ENCODE measurements at regions not wholly inside any gene's neighbourhood (a gene's known extent, or its start where the extent isn't known, plus 50 kb on each side); places are given as distances from the start of the nearest gene placed in this dataset.
A peak's percentile ranks its signal among the peaks of the same experiment; 100 is the strongest.
"Not testable (repeated sequence)": the region's sequence is repeated elsewhere in the genome, so short reads cannot be mapped to it uniquely, and the experiment has no call there.

DNA sequence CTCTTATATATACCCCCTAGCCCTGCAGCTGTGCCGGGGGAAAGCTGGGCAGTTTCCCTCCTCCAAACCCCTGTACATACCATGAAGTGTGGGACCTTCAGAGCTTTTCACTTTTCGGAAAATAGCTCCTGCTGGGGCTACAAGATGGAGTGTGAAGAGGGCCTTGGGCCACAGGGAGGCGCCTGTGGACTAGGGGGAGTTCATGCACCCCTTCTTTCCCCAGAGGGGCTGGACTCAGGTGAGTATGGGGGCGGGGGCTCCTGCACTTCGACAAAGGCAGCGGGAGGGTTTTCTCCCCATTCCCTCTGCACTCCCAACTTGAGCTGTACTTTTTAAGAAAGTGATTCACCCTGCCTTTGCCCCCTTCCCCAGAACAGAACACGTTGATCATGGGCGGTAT, 122.5 kb downstream of the SEPTIN14 start:
- H3K4me1 ChIP-seq (ENCODE audit: insufficient read depth); H3K4me2 ChIP-seq; H3K9me2 ChIP-seq (ENCODE audit: insufficient read depth); H3K4me1 Mint-ChIP-seq; H3K27me3 ChIP-seq (ENCODE audit: insufficient read depth); H2AFZ ChIP-seq; H3K27me3 Mint-ChIP-seq (ENCODE audit: insufficient read depth, low read depth, poor library complexity); H3K27ac Mint-ChIP-seq; H3K4me3 Mint-ChIP-seq; H3K27ac ChIP-seq (ENCODE audit: low read depth); DNase-seq (ENCODE audit: low spot score); H3K4me3 ChIP-seq; H3K9me3 Mint-ChIP-seq; H3K79me2 ChIP-seq (replicated peaks; ENCODE audit: insufficient read depth); ATAC-seq; H4K20me1 ChIP-seq (replicated peaks; ENCODE audit: insufficient read depth); H3F3A ChIP-seq (replicated peaks; ENCODE audit: low read depth); H3K36me3 ChIP-seq (ENCODE audit: insufficient read depth); H3K36me3 Mint-ChIP-seq (ENCODE audit: low read depth): not testable (repeated sequence)
- TF ChIP-seq, protein P1, sequence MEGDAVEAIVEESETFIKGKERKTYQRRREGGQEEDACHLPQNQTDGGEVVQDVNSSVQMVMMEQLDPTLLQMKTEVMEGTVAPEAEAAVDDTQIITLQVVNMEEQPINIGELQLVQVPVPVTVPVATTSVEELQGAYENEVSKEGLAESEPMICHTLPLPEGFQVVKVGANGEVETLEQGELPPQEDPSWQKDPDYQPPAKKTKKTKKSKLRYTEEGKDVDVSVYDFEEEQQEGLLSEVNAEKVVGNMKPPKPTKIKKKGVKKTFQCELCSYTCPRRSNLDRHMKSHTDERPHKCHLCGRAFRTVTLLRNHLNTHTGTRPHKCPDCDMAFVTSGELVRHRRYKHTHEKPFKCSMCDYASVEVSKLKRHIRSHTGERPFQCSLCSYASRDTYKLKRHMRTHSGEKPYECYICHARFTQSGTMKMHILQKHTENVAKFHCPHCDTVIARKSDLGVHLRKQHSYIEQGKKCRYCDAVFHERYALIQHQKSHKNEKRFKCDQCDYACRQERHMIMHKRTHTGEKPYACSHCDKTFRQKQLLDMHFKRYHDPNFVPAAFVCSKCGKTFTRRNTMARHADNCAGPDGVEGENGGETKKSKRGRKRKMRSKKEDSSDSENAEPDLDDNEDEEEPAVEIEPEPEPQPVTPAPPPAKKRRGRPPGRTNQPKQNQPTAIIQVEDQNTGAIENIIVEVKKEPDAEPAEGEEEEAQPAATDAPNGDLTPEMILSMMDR (conservative IDR thresholded peaks at IDR 0.05; ENCODE audit: low read depth in 2 of 2): peak; percentile 21 to 46

DNA sequence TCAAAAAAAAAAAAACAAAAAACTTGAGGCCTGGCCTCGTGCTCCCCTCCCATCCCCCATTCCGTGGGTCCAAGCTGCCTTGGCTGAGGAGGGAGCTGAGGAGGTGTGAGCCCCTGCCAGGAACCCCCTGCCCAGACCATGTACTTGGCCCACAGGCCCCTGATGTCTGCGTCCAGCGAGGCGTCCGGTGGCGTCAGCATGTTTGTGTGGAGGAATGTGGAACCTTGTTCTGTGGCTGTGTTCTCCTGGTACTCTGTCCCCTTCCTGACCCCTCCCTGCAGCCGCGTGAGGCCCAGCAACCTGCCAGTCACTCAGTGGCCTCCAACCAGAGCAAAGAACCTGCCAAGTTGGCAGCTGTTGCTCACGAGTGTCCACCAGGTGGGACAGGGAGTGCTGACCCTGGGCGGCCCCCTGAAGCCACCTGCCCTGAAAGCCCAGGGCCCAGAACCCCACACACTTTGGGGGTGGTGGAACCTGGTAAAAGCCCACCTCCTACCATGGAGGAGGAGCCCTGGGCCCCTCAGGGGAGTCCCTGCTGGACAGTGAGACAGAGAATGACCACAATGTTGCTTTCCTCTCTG, 125.8 kb downstream of the SEPTIN14 start:
- H3K27ac Mint-ChIP-seq; H3K4me1 ChIP-seq (ENCODE audit: insufficient read depth); H3K27me3 Mint-ChIP-seq (ENCODE audit: insufficient read depth, low read depth, poor library complexity): not testable (repeated sequence)

DNA sequence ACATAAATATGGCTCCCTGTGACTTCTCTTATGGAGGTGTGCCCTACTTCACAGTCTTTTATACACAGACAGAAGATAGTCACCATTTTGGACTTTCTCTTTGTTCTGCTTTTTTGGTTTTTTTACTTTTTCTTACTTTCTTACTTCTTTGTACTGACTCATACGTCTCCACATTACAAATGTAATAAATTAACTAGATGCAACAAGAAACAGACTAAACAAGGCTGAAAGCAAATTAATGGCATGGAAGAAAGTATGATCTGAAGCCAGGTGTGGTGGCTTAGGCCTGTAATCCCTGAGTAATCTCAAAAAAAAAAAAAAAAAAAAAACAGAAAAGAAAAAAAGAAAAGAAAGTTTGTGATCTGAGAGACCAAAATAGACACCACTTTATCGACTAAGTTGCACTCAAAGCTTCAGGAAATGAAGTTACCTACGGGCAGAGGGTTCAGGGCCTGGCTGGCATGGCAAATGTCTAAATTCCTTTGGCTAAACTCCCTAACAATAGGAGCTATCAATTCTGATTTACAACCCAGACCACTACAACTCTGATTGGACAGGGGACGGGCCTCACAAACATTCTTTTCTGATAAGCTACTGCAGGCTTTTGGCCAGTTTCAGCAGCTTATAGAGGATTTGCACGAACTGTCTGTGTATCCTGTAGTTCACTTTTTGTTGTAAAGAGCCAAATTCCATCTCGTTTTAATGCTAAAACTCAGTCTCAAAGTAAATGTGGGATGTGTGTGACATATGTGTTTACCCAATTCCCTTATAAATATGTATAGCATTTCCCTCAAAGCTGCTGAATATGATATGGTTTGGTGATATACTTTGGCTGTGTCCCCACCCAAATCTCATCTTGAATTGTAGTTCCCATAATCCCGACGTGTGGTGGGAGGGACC, 129.1 kb downstream of the SEPTIN14 start:
- no peaks in the 10 kb centered on the region for H3K36me3 Mint-ChIP-seq (ENCODE audit: low read depth)
- H3K27ac Mint-ChIP-seq: no peak overlapping the region
- no peak overlapping the region for H3K4me3 ChIP-seq
- TF ChIP-seq, protein P2, sequence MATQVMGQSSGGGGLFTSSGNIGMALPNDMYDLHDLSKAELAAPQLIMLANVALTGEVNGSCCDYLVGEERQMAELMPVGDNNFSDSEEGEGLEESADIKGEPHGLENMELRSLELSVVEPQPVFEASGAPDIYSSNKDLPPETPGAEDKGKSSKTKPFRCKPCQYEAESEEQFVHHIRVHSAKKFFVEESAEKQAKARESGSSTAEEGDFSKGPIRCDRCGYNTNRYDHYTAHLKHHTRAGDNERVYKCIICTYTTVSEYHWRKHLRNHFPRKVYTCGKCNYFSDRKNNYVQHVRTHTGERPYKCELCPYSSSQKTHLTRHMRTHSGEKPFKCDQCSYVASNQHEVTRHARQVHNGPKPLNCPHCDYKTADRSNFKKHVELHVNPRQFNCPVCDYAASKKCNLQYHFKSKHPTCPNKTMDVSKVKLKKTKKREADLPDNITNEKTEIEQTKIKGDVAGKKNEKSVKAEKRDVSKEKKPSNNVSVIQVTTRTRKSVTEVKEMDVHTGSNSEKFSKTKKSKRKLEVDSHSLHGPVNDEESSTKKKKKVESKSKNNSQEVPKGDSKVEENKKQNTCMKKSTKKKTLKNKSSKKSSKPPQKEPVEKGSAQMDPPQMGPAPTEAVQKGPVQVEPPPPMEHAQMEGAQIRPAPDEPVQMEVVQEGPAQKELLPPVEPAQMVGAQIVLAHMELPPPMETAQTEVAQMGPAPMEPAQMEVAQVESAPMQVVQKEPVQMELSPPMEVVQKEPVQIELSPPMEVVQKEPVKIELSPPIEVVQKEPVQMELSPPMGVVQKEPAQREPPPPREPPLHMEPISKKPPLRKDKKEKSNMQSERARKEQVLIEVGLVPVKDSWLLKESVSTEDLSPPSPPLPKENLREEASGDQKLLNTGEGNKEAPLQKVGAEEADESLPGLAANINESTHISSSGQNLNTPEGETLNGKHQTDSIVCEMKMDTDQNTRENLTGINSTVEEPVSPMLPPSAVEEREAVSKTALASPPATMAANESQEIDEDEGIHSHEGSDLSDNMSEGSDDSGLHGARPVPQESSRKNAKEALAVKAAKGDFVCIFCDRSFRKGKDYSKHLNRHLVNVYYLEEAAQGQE (IDR thresholded peaks at IDR 0.05; ENCODE audit: unreplicated experiment): no peak
- TF ChIP-seq NANOG (IDR thresholded peaks at IDR 0.05; ENCODE audit: borderline replicate concordance) (no peak), EZH2 (IDR thresholded peaks at IDR 0.05; ENCODE audit: low read depth, unreplicated experiment) (no peak)
- TF ChIP-seq, protein P3, sequence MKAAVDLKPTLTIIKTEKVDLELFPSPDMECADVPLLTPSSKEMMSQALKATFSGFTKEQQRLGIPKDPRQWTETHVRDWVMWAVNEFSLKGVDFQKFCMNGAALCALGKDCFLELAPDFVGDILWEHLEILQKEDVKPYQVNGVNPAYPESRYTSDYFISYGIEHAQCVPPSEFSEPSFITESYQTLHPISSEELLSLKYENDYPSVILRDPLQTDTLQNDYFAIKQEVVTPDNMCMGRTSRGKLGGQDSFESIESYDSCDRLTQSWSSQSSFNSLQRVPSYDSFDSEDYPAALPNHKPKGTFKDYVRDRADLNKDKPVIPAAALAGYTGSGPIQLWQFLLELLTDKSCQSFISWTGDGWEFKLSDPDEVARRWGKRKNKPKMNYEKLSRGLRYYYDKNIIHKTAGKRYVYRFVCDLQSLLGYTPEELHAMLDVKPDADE (IDR thresholded peaks at IDR 0.05): no peak
- TF ChIP-seq, protein P1 (conservative IDR thresholded peaks at IDR 0.05; ENCODE audit: low read depth in 2 of 2): no peak

More for the DNA sequence above, 125.8 kb downstream of the SEPTIN14 start:
- not testable (repeated sequence) for H3K9me3 Mint-ChIP-seq; H3K27me3 ChIP-seq (ENCODE audit: insufficient read depth); H3K4me3 Mint-ChIP-seq; H3K36me3 ChIP-seq (ENCODE audit: insufficient read depth); H3K36me3 Mint-ChIP-seq (ENCODE audit: low read depth); H3K4me1 Mint-ChIP-seq; H3K79me2 ChIP-seq (replicated peaks; ENCODE audit: insufficient read depth); H3K27ac ChIP-seq (ENCODE audit: low read depth); DNase-seq (ENCODE audit: low spot score); H2AFZ ChIP-seq; H4K20me1 ChIP-seq (replicated peaks; ENCODE audit: insufficient read depth); H3F3A ChIP-seq (replicated peaks; ENCODE audit: low read depth); ATAC-seq; H3K9me2 ChIP-seq (ENCODE audit: insufficient read depth); H3K4me3 ChIP-seq; H3K4me2 ChIP-seq

More for the DNA sequence above, 129.1 kb downstream of the SEPTIN14 start:
- no peaks in the 10 kb centered on the region for H3K27me3 ChIP-seq (ENCODE audit: insufficient read depth)
- H3F3A ChIP-seq (replicated peaks; ENCODE audit: low read depth): no peaks in the 10 kb centered on the region
- no peaks in the 10 kb centered on the region for H3K79me2 ChIP-seq (replicated peaks; ENCODE audit: insufficient read depth)
- DNase-seq (ENCODE audit: low spot score) (peak; percentile 31), ATAC-seq (no peak)
- no peaks in the 10 kb centered on the region for H3K9me2 ChIP-seq (ENCODE audit: insufficient read depth)
- no peak overlapping the region for H3K4me2 ChIP-seq
- H3K36me3 ChIP-seq (ENCODE audit: insufficient read depth): no peaks in the 10 kb centered on the region
- H3K4me1 Mint-ChIP-seq: peaks cover 4% of the 10 kb centered on the region; the same call in 1 of the 3 replicates
- no peaks in the 10 kb centered on the region for H4K20me1 ChIP-seq (replicated peaks; ENCODE audit: insufficient read depth)
- H3K27me3 Mint-ChIP-seq (ENCODE audit: insufficient read depth, low read depth, poor library complexity): peaks cover 2% of the 10 kb centered on the region
- H2AFZ ChIP-seq: peak overlapping the region; percentile 25; the same call in 1 of the 2 replicates
- no peak overlapping the region for H3K27ac ChIP-seq (ENCODE audit: low read depth)
- H3K4me1 ChIP-seq (ENCODE audit: insufficient read depth): 0 out of 2 replicates have a peak, but pooled peaks cover 4% of the 10 kb centered on the region
- H3K4me3 Mint-ChIP-seq: no peak overlapping the region
- no peaks in the 10 kb centered on the region for H3K9me3 Mint-ChIP-seq

Measured in GM23338 (cell line).